Left ventricle myocardium inferior (tissue), 1 donor: ENCODE measurements at regions not wholly inside any gene's neighbourhood (a gene's known extent, or its start where the extent isn't known, plus 50 kb on each side); places are given as distances from the start of the nearest gene placed in this dataset.

Experiments
- DNase-seq: peaks from one replicate; pipeline ENCODE4 v3.0.0-alpha.2; 2020
- H3K27ac ChIP-seq: fragments of 200-600 bp; replicated peaks from 2 replicates; pipeline ENCODE4 v1.8.0; 2021
- H3K27me3 ChIP-seq: fragments of 200-600 bp; 2 replicates; pipeline ENCODE4 v1.8.0; 2021; ENCODE audit warnings: low read depth
- H3K36me3 ChIP-seq: fragments of 200-600 bp; 2 replicates; pipeline ENCODE4 v1.8.0; 2021
- H3K4me1 ChIP-seq: fragments of 200-600 bp; 2 replicates; pipeline ENCODE4 v1.8.0; 2021
- H3K4me3 ChIP-seq: fragments of 200-600 bp; 2 replicates; pipeline ENCODE4 v1.8.0; 2021; ENCODE audit warnings: mild to moderate bottlenecking, moderate library complexity
- H3K9me3 ChIP-seq: fragments of 200-600 bp; replicated peaks from 2 replicates; pipeline ENCODE4 v1.8.0; 2021
- CTCF ChIP-seq: fragments of 200-600 bp; IDR thresholded peaks from 2 replicates; pipeline ENCODE4 v1.8.0; 2021; ENCODE audit warnings: antibody characterized with exemption, mild to moderate bottlenecking, borderline replicate concordance
- intact Hi-C: fragments of 100-400 bp; cut with micrococcal nuclease; formaldehyde crosslinking; loops from one replicate; pipeline ENCODE4 v1.11.0; 2022
- donor health status: DM: no; HTN: yes; CAD: no; lungs with severe emphysema.

GRCh38 chr14:39991041-39991440 is 558.8 kb upstream of the FBXO33 start:
- TF ChIP-seq CTCF, result no peak
- Histone ChIP-seq H3K9me3 (no peaks in the 10 kb centered on the region), H3K27ac (no peak overlapping the region), H3K27me3 (no peaks in the 10 kb centered on the region), H3K4me3 (no peak overlapping the region), H3K4me1 (no peaks in the 10 kb centered on the region), H3K36me3 (no peaks in the 10 kb centered on the region)
- no peak for DNase-seq
- intact Hi-C loops, result no loop called here

GRCh38 chr14:39988939-39989338 is 556.7 kb upstream of the FBXO33 start:
- H3K4me1 ChIP-seq, result no peaks in the 10 kb centered on the region
- H3K27ac ChIP-seq, result no peak overlapping the region
- peak; percentile 29 for TF ChIP-seq CTCF
- H3K4me3 ChIP-seq, result no peak overlapping the region
- intact Hi-C loops, result no loop called here
- no peaks in the 10 kb centered on the region for H3K36me3 ChIP-seq
- DNase-seq, result no peak
- H3K9me3 ChIP-seq, result no peaks in the 10 kb centered on the region
- no peaks in the 10 kb centered on the region for H3K27me3 ChIP-seq

DNA sequence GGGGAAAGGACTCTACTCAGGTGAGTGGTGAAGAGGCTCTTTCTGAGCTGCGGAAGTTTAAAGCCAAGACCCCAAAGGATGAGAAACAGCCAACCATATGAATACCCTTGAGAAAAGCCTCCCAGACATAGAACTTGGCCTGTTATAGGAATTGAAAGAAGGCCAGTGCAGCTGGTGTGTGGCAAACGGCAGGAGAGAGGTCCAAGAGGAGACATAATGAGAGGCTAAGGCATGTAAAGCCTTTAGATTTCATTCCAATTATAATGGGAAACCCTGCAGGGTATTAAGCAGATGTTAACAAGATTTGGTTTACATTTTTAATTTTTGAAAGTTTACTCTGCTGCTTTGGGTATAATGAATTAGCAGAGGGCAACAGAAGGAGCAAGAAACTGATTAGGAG is 552.1 kb upstream of the FBXO33 start:
- no peak for TF ChIP-seq CTCF
- intact Hi-C loops, result no loop called here

GRCh38 chr14:39977198-39977597 is 545.0 kb upstream of the FBXO33 start:
- Histone ChIP-seq H3K27ac (no peak overlapping the region), H3K27me3 (no peaks in the 10 kb centered on the region), H3K4me3 (no peak overlapping the region), H3K4me1 (no peaks in the 10 kb centered on the region), H3K36me3 (no peaks in the 10 kb centered on the region), H3K9me3 (no peaks in the 10 kb centered on the region)
- TF ChIP-seq CTCF, result no peak
- intact Hi-C loops, result no loop called here
- no peak for DNase-seq

More for the DNA sequence above, 552.1 kb upstream of the FBXO33 start:
- Histone ChIP-seq H3K36me3 (no peaks in the 10 kb centered on the region), H3K27me3 (no peaks in the 10 kb centered on the region), H3K27ac (no peak overlapping the region), H3K9me3 (no peaks in the 10 kb centered on the region), H3K4me1 (no peaks in the 10 kb centered on the region), H3K4me3 (no peak overlapping the region)
- no peak for DNase-seq

DNA sequence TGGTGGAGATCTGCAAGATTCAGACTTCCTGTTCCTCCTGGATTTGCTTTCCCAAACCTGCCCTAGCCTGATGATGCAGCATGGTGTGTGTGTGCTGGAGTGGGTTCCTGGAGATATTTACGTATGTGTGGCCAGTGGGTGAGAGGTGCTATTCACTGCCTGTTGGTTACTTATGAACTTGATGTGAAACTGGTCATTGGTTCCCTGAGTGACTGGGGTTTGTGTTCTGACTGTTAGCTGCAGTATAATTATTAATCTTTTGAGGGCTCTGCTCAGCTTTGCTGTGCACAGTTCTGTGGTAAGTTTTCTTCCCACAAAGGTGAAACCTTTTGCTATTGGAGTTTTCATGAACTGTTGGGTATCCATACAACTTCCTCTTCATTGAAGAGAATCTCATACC is 541.8 kb upstream of the FBXO33 start:
- Histone ChIP-seq H3K27ac (no peak overlapping the region), H3K36me3 (no peaks in the 10 kb centered on the region), H3K4me1 (no peaks in the 10 kb centered on the region), H3K27me3 (no peaks in the 10 kb centered on the region), H3K4me3 (no peak overlapping the region), H3K9me3 (no peaks in the 10 kb centered on the region)
- no peak for TF ChIP-seq CTCF
- intact Hi-C loops, result no loop called here
- DNase-seq, result no peak

DNA sequence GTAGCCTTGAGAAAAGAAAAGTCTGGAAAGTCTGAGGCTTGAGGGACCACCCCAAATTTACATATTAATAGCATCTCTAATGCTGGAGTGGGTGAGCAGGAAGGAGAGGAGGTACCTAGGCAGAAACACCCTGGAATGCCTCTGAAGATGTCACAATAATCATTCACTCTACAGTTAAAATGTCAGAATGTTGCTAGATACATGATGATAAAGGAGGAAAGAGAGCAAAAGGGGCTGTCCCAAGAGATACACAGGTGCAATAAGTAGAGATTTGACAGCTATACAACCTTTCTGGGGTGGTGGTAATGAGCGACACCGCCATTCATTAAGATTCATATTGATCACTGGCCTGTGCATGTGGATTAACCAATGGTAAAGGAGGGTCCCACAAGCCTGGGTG is 540.5 kb upstream of the FBXO33 start:
- Histone ChIP-seq H3K4me1 (no peaks in the 10 kb centered on the region), H3K27ac (no peak overlapping the region), H3K9me3 (no peaks in the 10 kb centered on the region), H3K4me3 (no peak overlapping the region), H3K36me3 (no peaks in the 10 kb centered on the region), H3K27me3 (no peaks in the 10 kb centered on the region)
- DNase-seq, result no peak
- intact Hi-C loops, result no loop called here
- TF ChIP-seq CTCF, result no peak
